SHP77 treated with DMSO at 0.1 percent for 48 hours (cell line): ENCODE measurements at regions not wholly inside any gene's neighbourhood (a gene's known extent, or its start where the extent isn't known, plus 50 kb on each side); places are given as distances from the start of the nearest gene placed in this dataset.

Experiments
- DNase-seq: peaks from one replicate; lab custom pipeline; 2025; lab: John Stamatoyannopoulos, UW

DNA sequence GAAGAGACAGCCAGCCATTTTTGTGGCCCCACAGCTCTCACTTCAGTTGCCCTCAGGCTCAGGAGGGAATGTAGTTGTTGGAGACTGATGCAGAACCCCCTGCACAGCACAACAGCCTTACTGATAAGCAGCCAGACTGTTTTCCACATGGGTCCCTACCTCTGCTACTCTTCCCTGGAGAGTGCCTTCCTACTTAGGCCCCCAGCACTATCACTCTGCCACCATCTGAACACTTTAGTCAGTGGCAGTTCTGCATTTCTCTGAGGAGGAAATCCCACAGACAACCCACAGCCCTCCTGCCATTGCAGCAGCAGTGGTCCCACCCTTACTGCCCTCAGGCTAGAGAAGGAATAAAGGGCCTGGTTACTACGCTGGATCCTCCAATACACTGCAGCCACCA lies 61.8 kb upstream of the PTPRD start:
- DNase-seq: no peak

DNA sequence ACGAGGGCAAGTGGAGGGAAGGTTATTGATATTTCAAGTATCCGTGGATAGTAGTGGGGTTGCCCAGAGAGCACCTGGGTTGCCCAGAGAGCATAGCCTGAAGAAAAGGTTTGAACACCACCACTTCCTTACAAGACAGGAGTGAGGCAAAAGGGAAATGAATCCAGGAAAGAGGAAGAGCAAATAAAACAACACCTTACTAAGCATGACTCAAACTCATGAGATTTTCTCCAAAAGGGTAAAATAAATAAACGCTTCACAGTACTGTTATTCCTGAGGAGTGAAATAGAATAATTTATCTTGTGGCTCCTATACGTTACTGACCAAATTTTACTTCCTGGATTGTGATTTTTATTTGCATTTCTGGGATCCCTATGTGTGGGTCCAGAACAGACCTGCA lies 65.2 kb upstream of the PTPRD start:
- no peak for DNase-seq

GRCh38 chr9:10678790-10679189 lies 66.0 kb upstream of the PTPRD start:
- no peak for DNase-seq

DNA sequence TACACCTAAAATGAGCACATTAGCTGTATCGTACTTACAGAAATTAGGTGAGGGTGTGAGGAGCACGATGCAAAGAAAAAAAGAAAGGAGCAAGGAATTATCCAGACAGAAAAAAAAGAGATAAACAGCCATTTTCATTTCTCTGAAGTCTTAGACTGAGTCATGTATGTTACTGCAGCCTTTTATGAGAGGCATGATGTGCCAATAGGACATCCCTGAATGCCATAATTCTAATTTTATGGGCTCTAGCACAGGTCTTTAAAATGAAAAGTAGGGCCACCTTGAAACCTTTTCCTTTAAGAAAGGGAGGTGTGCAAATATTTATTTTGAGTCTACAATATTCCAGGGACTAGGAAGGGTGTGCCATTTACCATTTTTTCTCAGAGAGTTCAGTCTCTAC lies 74.1 kb upstream of the PTPRD start:
- no peak for DNase-seq

- DNase-seq: no peak
Measured at GRCh38 chr9:10690546-10690945, 77.7 kb upstream of the PTPRD start.

GRCh38 chr9:10697044-10697443 lies 84.2 kb upstream of the PTPRD start:
- DNase-seq: no peak

GRCh38 chr9:10700291-10700690 lies 87.5 kb upstream of the PTPRD start:
- no peak for DNase-seq

DNA sequence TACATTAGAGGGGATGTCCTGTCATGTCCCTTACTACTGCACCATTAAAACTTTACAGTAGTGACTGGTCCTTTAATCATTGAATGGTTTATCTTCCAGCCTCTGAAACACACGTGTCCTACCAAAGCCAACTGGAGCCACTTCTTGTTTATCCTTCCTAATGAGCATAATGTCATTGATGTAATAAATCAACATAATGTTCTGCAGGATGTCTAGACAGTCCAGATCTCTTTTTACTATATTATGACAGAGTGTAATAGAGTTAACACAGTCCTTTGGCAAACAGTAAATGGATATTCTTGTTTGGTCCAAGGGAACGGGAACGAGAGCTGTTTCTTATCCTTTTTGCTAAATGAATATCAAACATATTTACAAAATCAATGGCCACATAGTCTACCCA lies 88.1 kb upstream of the PTPRD start:
- DNase-seq: no peak

DNA sequence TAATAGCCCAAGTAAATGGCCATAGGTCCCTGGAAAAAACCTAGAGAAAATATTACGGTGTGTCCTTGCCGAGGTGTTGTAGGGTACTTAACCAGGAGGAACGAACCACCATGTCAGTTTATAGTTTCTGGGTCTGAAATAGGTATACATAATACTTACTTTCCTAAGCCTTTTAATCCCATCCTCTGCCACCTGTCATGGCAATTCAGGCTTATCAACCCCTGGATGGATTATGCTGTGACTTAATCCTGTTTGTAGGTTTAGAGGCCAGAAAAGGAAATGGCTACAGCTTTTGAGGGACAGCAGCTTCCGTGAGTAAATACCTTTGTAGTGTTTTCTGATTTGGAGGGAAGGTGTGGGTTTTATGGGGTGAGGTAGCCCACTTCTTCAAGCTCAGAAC lies 89.1 kb upstream of the PTPRD start:
- DNase-seq: no peak

DNA sequence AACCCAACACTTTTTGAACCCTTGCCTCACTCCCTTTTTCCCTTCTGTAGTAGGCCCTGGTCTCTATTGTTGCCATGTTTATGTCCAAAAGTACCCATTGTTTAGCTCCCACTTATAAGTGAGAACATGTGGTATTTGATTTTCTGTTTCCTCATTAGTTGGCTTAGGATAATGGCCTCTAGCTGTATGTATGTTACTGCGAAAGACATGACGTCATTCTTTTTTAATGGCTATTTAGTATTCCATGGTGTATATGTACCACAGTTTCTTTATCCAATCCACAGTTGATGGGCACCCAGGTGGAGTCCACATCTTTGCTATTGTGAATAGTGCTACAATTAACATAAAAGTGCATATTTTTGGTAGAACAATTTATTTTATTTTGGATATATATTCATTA lies 90.3 kb upstream of the PTPRD start:
- DNase-seq: no peak

DNA sequence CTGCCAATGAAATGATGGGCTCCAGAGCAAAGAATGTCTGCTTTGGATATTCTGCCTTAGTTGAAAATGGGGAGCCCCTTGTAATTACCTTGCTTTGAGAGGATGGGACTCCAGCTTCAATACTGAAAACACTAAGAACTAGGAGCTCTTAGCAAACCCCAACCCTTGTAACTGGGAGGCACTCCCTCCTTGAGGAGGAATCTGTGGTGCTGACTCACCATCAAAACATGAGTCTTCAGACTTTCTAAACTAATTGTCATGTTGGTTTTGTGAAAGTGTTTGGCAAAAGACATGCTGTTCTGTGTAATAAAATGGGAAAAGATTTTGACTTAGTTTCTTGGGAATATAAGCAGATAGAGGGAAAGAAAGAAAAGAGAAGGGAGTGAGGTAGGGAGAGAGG lies 91.9 kb upstream of the PTPRD start:
- DNase-seq: no peak

GRCh38 chr9:10705383-10705782 lies 92.6 kb upstream of the PTPRD start:
- DNase-seq: no peak

DNA sequence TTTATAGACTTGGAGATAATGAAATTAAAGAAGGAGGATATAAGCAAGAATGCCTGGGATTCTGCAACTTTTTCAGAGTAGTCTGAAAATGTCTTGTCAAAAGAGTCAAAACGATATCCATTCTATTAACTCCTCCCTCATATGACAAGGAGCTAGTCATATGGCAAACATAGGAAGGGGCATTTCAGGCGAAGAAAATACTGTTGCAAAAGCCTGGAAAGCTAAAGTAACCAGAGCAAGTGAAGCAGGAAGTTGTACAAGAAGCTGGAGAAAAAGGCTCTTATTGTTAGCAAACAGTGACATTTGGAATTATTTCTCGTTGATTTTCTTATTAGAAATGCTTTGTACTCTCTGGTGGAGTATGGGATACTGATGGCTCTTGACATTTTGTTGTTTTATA lies 94.0 kb upstream of the PTPRD start:
- DNase-seq: no peak

DNA sequence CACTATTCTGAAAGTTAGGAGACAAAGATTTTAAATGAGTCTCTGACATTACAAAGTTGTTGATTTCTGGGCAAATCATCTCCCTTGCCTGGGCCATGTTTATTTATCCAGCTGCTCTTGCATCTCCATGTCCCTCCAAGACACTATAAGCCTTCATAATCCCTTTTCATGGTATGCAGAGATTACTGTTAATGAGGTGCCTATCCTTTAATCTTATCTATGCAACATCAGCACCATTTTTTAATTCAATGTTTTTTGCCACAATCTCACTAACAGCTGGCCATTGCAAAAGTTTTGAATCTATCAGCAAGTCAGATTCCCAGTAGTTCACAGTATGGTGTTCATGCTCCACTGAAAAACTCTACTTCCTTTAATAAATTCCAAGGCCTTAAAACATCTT lies 108.5 kb upstream of the PTPRD start:
- no peak for DNase-seq

DNA sequence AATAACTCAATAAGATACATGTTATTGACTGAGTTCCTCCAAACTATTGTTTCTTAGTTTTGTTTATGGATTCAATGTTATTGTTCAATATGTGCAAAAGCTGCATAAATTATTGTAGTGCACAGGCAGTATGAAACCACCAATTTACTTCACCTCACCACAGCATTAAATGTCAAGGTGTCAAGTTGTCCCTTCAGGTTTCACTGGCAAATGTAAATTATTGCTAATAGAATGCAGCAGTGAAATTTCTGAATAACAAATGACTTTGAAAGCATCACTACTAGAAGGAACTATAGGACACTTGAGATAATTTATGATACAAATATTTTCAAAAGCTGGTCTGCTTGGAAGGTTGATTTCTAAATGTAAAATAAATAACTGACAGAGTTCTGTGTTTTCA lies 116.4 kb upstream of the PTPRD start:
- DNase-seq: no peak

DNA sequence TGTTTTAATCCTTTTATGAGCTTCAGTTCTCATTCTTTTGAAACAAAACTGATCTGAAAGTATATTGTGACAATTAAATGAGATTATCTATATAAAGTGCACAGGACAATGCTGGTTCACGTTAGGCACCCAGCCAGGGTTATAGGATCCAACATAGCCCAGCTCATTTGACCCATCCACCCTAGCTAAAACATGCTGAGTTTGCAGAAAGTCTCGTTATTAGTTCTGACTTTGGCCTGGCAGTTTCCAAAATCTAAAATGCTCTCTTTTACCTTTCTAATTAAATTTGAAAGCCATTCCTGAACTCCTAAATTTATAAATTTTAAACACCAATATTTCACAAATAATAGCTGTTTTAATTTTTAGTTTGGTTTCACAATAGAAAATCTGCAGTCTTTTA lies 131.9 kb upstream of the PTPRD start:
- DNase-seq: no peak

- DNase-seq: no peak
Measured at GRCh38 chr9:10753474-10753873, 140.7 kb upstream of the PTPRD start.

DNA sequence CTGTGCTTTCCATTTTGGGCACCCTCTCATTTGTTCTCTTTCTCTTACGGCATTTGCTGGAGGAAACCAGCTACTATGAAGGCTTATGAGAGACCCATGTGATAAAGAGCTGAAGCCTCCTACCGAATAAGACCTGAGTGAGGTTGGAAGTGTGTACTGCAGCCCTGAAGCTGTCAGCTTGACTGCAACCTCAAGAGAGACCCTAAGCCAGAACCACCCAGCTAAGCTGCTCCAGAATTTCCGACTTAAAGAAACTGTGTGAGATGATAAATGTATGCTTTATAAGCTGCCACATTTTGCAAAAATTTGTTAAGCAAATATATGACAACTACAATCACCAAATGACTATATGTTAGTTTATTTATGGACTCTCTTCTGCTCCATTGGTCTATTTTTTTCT lies 151.7 kb upstream of the PTPRD start:
- DNase-seq: no peak

DNA sequence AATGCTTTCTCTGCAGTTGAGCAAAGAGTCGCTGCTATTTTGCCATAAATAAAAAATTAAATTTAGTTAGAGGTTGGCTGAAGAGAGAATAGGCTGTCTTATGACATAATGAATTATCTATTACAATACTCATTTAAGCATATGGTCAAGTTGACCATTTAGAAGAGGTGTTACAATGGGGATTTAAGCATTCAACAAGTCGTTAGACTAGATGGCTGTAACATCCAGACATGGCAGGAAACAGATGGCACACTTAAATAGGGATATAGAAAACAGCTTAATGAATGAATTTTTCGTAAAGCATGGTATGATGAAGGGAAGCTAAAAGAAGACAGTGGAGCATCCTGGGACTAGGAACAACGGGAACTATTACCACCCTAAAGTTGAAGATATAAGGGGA lies 160.3 kb upstream of the PTPRD start:
- no peak for DNase-seq

DNA sequence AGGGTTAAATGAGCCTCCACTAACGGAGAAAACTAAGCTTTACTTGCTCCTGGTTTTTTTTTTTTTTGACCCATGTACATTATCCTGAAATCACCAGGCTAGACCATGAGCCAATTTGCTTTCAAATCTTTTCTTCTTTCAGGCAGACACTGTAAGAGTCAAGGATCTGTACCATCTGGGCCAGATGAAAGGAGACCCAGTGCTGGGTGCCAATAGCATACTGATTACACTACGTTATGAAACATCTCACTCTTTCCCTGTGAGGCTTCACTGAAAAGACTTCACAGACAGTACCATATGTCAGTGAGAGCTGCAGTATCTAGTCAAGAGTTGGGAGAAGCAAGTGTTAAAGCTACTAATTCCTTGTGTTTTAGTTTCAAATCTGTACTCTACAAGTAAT lies 161.2 kb upstream of the PTPRD start:
- DNase-seq: no peak

GRCh38 chr9:10785255-10785654 lies 172.5 kb upstream of the PTPRD start:
- DNase-seq: no peak

- no peak for DNase-seq
Measured at GRCh38 chr9:10793306-10793705, 180.5 kb upstream of the PTPRD start.

DNA sequence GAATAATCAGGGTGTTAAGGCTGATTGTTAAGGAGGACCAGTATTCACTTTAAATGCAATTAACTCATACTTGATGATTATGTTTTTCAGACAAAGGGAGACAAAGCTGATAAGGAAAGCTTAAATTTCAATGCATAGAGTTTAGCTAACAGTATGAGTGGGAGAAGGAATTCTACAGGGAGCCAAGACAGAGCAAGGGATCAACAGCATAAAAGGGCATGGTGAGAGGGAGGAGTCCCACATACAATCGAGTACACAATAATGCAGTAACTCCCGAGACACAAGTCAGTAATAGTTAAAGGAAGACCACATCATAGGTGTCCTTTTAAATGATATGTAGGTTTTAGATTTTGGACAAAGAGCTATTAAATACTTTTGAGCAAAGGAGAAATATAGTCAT lies 191.7 kb upstream of the PTPRD start:
- DNase-seq: no peak

DNA sequence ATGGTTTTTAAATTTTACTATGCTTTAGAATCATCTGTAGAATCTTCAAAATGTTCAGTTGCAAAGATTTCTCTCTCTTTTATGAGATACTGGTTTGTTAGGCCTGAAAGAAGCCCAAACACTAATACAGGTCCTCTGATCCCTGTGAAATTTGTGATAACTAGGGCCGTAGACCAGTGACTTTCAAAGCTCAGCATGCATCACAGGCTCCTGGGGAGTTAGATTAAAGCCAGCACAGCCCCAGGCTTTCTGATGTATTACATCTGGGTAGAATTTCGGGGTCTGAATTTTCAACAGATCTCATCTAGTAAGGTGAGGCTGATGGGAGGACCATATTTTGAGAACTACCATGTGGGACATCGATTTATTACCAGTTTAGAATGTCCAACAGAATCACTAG lies 194.1 kb upstream of the PTPRD start:
- no peak for DNase-seq

DNA sequence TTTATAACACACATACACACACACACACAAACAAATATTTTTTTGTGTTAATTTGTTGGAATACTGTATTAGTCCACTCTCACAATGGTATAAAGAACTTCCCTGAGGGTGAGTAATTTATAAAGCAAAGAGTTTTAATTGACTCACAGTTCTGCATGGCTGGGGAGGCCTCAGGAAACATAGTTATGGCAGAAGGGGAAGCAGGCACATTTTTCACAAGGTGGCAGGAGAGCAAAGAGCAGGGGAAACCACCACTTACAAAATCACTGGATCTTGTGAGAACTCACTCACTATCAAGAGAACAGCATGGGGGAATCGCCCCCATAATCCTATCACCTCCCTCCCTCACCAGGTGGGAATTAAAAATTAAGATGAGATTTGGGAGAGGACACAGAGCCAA lies 205.4 kb upstream of the PTPRD start:
- DNase-seq: no peak
